Calu3 (cell line): ENCODE measurements at regions not wholly inside any gene's neighbourhood (a gene's known extent, or its start where the extent isn't known, plus 50 kb on each side); places are given as distances from the start of the nearest gene placed in this dataset.

Experiments used
- BruUV-seq: library from RNA; stranded (reverse); fragments of 400-500 nt; replicated peaks from 2 replicates; lab custom pipeline; 2021; lab: Mats Ljungman, UMichigan
- CTCF ChIA-PET: fragments of 300-600 bp; sonication (Branson Sonifier 250); formaldehyde crosslinking; loops from one replicate; lab custom pipeline; 2022; ENCODE audit warnings: antibody characterized with exemption; lab: Charles Lee
- DNase-seq: peaks from one replicate; pipeline ENCODE4 v3.0.0; 2022
- H3K27ac Mint-ChIP-seq: one replicate; pipeline ENCODE4 v1.8.0; 2022; ENCODE audit warnings: mixed read lengths; ENCODE audit not compliant: unreplicated experiment
- H3K27me3 Mint-ChIP-seq: one replicate; pipeline ENCODE4 v1.8.0; 2022; ENCODE audit warnings: mixed read lengths; ENCODE audit not compliant: unreplicated experiment
- H3K36me3 Mint-ChIP-seq: one replicate; pipeline ENCODE4 v1.8.0; 2022; ENCODE audit warnings: mild to moderate bottlenecking, moderate library complexity, mixed read lengths; ENCODE audit not compliant: insufficient read depth, unreplicated experiment
- H3K4me1 Mint-ChIP-seq: one replicate; pipeline ENCODE4 v1.8.0; 2022; ENCODE audit warnings: mild to moderate bottlenecking, low read depth, mixed read lengths; ENCODE audit not compliant: unreplicated experiment
- H3K4me3 Mint-ChIP-seq: one replicate; pipeline ENCODE4 v1.8.0; 2022; ENCODE audit warnings: mild to moderate bottlenecking, low read depth, moderate library complexity, mixed read lengths; ENCODE audit not compliant: unreplicated experiment
- H3K9me3 Mint-ChIP-seq: one replicate; pipeline ENCODE4 v1.8.0; 2022; ENCODE audit warnings: low read depth, mixed read lengths; ENCODE audit not compliant: unreplicated experiment
- intact Hi-C: fragments of 100-400 bp; cut with micrococcal nuclease; formaldehyde crosslinking; loops from one replicate; pipeline ENCODE4 v1.10.0; 2022; ENCODE audit not compliant: unreplicated experiment
- TF ChIP-seq, protein P1 (sequence below): fragments of 200-600 bp; IDR thresholded peaks from one replicate; pipeline ENCODE4 v1.8.0; 2022; ENCODE audit warnings: antibody characterized with exemption; ENCODE audit not compliant: unreplicated experiment

DNA sequence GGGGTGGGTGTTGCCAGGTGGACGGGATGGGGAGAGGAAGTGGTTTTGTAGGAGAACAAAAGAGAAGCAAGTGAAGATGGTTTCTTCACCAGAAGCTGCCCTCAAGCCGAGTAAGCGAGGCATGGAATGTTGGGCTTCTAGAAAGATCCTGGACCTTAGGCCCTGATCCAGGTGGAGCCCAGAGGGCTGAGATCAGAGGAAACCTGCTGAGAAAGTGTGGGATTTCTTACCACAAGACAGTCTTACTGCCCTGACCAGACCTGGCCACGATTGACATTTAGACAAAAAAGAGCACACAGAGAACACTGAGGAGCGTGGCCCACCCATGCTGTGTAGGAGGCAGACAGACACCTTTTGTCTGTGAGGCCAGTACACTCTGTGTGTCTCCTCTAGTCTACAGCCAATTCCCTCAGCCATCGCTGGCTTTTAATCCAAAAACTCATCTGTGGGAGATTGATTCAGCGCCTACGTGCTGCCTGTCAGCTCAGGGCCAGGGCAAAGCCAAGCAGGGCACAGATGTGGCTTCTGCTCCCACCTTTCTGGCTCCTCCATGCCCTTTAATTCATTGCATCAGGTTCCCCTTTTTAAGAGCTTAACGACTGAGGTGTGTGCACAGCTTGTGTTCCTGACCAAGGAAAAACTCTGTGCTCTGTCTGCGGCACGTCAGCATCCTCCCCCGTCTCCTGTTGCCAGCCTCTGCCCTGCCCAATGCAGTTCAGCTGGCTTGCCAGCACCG lies 123.3 kb downstream of the AKAP11 start:
- CTCF ChIA-PET = no interaction called here
- H3K27me3 Mint-ChIP-seq = peaks cover 17% of the 10 kb centered on the region
- intact Hi-C loops = no loop called here

DNA sequence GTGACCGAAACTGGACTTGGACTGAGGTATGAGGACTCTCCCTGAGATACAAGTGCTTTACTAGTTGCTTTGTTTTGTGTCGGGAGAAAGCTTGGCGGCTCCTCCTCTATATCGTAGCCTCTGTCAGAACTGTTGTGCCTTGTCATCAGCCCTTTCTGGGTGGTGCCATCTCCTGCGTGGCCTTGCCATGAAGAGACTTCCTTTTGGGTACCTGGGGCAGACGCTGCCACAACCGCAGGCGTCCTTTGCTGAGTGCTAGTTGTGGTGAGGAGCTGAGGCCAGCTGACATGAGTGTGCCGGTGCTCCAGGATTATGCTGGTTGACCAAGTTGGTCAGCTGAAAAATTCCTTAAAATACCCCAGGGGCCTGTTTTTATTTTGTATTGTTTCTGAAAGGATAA lies 124.5 kb downstream of the AKAP11 start:
- DNase-seq = no peak
- Mint-ChIP-seq H3K4me3 (no peak overlapping the region), H3K27ac (no peak overlapping the region), H3K36me3 (no peaks in the 10 kb centered on the region), H3K4me1 (no peaks in the 10 kb centered on the region), H3K27me3 (peaks cover 24% of the 10 kb centered on the region), H3K9me3 (peaks cover 2% of the 10 kb centered on the region)
- BruUV-seq = no TSS peak
- CTCF ChIA-PET = no interaction called here
- intact Hi-C loops = no loop called here
- TF ChIP-seq, protein P1, sequence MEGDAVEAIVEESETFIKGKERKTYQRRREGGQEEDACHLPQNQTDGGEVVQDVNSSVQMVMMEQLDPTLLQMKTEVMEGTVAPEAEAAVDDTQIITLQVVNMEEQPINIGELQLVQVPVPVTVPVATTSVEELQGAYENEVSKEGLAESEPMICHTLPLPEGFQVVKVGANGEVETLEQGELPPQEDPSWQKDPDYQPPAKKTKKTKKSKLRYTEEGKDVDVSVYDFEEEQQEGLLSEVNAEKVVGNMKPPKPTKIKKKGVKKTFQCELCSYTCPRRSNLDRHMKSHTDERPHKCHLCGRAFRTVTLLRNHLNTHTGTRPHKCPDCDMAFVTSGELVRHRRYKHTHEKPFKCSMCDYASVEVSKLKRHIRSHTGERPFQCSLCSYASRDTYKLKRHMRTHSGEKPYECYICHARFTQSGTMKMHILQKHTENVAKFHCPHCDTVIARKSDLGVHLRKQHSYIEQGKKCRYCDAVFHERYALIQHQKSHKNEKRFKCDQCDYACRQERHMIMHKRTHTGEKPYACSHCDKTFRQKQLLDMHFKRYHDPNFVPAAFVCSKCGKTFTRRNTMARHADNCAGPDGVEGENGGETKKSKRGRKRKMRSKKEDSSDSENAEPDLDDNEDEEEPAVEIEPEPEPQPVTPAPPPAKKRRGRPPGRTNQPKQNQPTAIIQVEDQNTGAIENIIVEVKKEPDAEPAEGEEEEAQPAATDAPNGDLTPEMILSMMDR = no peak

More for the DNA sequence above, 123.3 kb downstream of the AKAP11 start:
- DNase-seq = no peak
- H3K4me3 Mint-ChIP-seq = no peak overlapping the region
- no TSS peak for BruUV-seq
- H3K27ac Mint-ChIP-seq = peak overlapping the region; percentile 20
- H3K9me3 Mint-ChIP-seq = peaks cover 2% of the 10 kb centered on the region
- H3K4me1 Mint-ChIP-seq = no peaks in the 10 kb centered on the region
- H3K36me3 Mint-ChIP-seq = no peaks in the 10 kb centered on the region
- TF ChIP-seq, protein P1 = no peak

DNA sequence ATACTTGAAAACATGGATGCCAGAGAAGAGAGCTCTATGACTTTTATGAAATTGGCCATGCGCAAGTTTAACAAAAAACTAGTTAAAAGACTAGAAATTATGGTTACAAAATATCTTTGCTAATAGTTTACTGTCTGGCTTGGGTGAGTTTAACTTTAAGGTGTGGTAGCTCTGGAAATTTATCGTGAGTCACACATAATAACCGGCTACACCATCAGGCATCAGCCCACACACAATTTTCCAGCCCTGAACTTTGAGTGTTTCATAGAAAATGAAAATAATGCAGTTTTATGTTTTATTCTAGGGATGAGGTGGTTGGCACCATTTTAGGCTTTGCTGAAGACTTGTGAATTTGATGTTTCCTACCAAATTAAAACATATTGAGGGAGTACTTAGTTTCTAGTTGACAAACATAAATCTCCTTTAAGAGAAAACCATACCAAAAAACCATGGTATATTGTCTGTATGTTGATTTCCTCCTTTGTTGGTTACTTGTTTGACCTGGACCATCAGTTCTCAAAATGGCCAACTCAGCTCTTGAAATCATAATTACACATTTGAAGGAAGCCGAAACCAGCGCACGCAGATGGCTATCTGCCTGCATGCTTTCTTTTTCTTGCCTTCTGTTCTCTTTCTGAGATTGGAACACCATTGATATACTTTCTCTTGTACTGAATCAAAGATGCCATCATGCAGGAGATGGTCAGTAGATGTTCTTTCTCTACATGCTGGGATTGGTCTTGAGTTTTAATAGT lies 125.1 kb downstream of the AKAP11 start:
- Mint-ChIP-seq H3K4me3 (no peak overlapping the region), H3K36me3 (no peaks in the 10 kb centered on the region), H3K27ac (no peak overlapping the region), H3K27me3 (peaks cover 24% of the 10 kb centered on the region), H3K4me1 (no peaks in the 10 kb centered on the region), H3K9me3 (peaks cover 2% of the 10 kb centered on the region)
- CTCF ChIA-PET = no interaction called here
- no peak for DNase-seq
- intact Hi-C loops = no loop called here
- no TSS peak for BruUV-seq
- TF ChIP-seq, protein P1 = no peak

DNA sequence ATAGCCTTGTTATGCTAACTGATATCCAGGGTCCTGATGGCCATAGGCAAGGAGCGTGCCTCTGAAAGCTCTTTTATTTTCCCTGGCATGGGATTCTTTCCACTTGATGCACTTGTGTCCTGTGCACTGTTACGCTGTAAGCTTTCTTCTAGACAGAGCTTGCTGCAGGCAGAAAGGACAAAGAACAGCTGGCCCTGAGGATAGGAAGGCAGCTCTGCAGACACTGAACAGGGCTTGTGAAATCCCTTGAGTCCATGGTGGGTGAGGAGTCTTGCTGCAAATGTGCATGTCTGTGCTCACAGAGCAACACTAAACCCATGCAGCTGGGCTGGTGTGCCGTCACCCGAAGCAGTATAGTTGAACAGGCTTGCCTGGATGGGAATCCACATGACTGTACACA lies 126.6 kb downstream of the AKAP11 start:
- Mint-ChIP-seq H3K4me3 (no peak overlapping the region), H3K27me3 (peaks cover 24% of the 10 kb centered on the region), H3K36me3 (no peaks in the 10 kb centered on the region), H3K27ac (no peak overlapping the region), H3K9me3 (peaks cover 2% of the 10 kb centered on the region), H3K4me1 (no peaks in the 10 kb centered on the region)
- TF ChIP-seq, protein P1 = no peak
- CTCF ChIA-PET = no interaction called here
- BruUV-seq = no TSS peak
- intact Hi-C loops = no loop called here
- no peak for DNase-seq
